A673 (cell line): ENCODE measurements at regions not wholly inside any gene's neighbourhood (a gene's known extent, or its start where the extent isn't known, plus 50 kb on each side); places are given as distances from the start of the nearest gene placed in this dataset.

Source experiments
- BruUV-seq: library from RNA; stranded (reverse); fragments of 400-500 nt; replicated peaks from 2 replicates; lab custom pipeline; 2021; lab: Mats Ljungman, UMichigan
- CTCF ChIA-PET: fragments of 300-600 bp; sonication (Branson Sonifier 250); formaldehyde crosslinking; loops from one replicate; lab custom pipeline; 2022; ENCODE audit warnings: antibody characterized with exemption; lab: Charles Lee
- POLR2A ChIA-PET: fragments of 300-600 bp; sonication (Branson Sonifier 250); formaldehyde crosslinking; loops from one replicate; lab custom pipeline; 2022; ENCODE audit warnings: antibody characterized with exemption; ENCODE audit not compliant: low non-redundant PET; lab: Charles Lee
- DNase-seq: peaks from one replicate; pipeline ENCODE4 v3.0.0-alpha.2; 2015; ENCODE audit warnings: low spot score
- H3K27ac ChIP-seq: fragments of 200-600 bp; sonication (generic); 2 replicates; pipeline ENCODE4 v1.5.1; 2016; ENCODE audit warnings: mixed run types, low read depth, mild to moderate bottlenecking, mixed read lengths, antibody characterized with exemption, low read length; ENCODE audit not compliant: poor library complexity, severe bottlenecking
- H3K27me3 ChIP-seq: fragments of 200-600 bp; sonication (generic); replicated peaks from 2 replicates; pipeline ENCODE4 v1.6.1; 2017; ENCODE audit warnings: mixed run types, low read depth, mild to moderate bottlenecking, mixed read lengths, antibody characterized with exemption, low read length; ENCODE audit not compliant: insufficient read depth, poor library complexity
- H3K36me3 ChIP-seq: fragments of 200-600 bp; sonication (generic); 2 replicates; pipeline ENCODE4 v1.6.1; 2016; ENCODE audit warnings: mixed run types, mild to moderate bottlenecking, mixed read lengths, antibody characterized with exemption, low read length; ENCODE audit not compliant: insufficient read depth, poor library complexity, severe bottlenecking
- H3K4me1 ChIP-seq: fragments of 200-600 bp; sonication (generic); 2 replicates; pipeline ENCODE4 v1.6.1; 2017; ENCODE audit warnings: mixed run types, mild to moderate bottlenecking, mixed read lengths, antibody characterized with exemption, low read length; ENCODE audit not compliant: insufficient read depth, poor library complexity, severe bottlenecking
- H3K4me3 ChIP-seq: fragments of 200-600 bp; sonication (generic); 2 replicates; pipeline ENCODE4 v1.5.1; 2016; ENCODE audit warnings: low read depth, mixed run types, mild to moderate bottlenecking, mixed read lengths, low read length; ENCODE audit not compliant: poor library complexity, severe bottlenecking
- H3K9me3 ChIP-seq: fragments of 200-600 bp; sonication (generic); 2 replicates; pipeline ENCODE4 v1.6.1; 2016; ENCODE audit warnings: mixed run types, low read depth, mild to moderate bottlenecking, mixed read lengths, antibody characterized with exemption, low read length; ENCODE audit not compliant: poor library complexity, severe bottlenecking
- EZH2 ChIP-seq: fragments of 200-600 bp; sonication (generic); IDR thresholded peaks from 2 replicates; pipeline ENCODE4 v1.6.1; 2017; ENCODE audit warnings: borderline replicate concordance, low read depth, mild to moderate bottlenecking, mixed read lengths, antibody characterized with exemption, low read length; ENCODE audit not compliant: poor library complexity, severe bottlenecking
- intact Hi-C: fragments of 100-400 bp; cut with micrococcal nuclease; formaldehyde crosslinking; loops from one replicate; pipeline ENCODE4 v1.10.0; 2022; ENCODE audit not compliant: unreplicated experiment
- TF ChIP-seq, protein P1 (sequence below): fragments of 300-800, 200-600 bp; sonication (generic); conservative IDR thresholded peaks from 2 replicates; pipeline ENCODE4 v1.5.1; 2017; ENCODE audit warnings: low read depth, mild to moderate bottlenecking, antibody characterized with exemption, low read length, moderate library complexity, mixed read lengths

DNA sequence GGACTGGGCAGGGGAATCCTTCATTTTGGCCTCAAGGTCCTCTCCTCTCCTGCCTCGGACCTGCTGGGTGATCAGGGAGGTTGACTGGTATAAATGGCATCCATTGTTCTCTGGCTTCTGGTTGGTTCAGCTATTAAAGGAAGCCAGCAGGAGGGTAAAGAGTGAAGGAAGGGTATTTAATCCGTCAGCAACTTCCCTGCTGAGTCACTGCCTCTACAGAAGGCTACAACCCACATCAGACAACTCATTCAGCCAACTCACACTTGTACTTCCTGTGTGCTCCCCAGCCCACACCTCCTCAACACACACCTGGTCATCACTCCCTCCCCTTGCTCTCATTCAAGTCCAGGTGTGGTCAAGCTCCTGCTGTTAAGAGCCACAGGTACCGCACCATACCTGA is 68.3 kb upstream of the MRPS9 start:
- peak; percentile 29 for DNase-seq
- no peak overlapping the region for H3K4me3 ChIP-seq

DNA sequence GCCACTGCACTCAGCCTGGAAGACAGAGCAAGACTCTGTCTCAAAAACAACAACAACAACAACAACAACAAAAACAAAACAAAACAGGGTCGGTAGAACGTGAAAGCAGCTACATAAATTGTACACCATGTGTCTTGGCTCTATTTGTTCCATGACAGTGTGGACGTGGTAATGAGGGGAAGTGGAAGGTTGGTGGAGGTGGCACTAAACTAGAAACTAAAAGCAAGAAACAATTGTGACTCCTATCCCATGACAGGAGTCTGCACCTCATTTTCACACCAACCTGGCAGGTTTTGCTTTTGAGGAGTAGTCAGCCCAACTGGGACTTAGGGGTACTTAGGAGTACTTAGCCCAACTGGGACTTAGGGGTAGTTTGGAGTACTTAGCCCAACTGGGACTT is 62.5 kb upstream of the MRPS9 start:
- no TSS peak for BruUV-seq
- POLR2A ChIA-PET, result no interaction called here
- Histone ChIP-seq H3K4me1 (no peaks in the 10 kb centered on the region), H3K4me3 (no peak overlapping the region), H3K9me3 (no peaks in the 10 kb centered on the region), H3K36me3 (no peaks in the 10 kb centered on the region), H3K27me3 (no peaks in the 10 kb centered on the region), H3K27ac (no peak overlapping the region)
- no peak for DNase-seq
- intact Hi-C loops, result no loop called here
- CTCF ChIA-PET, result no interaction called here
- TF ChIP-seq EZH2, result no peak
- TF ChIP-seq, protein P1, sequence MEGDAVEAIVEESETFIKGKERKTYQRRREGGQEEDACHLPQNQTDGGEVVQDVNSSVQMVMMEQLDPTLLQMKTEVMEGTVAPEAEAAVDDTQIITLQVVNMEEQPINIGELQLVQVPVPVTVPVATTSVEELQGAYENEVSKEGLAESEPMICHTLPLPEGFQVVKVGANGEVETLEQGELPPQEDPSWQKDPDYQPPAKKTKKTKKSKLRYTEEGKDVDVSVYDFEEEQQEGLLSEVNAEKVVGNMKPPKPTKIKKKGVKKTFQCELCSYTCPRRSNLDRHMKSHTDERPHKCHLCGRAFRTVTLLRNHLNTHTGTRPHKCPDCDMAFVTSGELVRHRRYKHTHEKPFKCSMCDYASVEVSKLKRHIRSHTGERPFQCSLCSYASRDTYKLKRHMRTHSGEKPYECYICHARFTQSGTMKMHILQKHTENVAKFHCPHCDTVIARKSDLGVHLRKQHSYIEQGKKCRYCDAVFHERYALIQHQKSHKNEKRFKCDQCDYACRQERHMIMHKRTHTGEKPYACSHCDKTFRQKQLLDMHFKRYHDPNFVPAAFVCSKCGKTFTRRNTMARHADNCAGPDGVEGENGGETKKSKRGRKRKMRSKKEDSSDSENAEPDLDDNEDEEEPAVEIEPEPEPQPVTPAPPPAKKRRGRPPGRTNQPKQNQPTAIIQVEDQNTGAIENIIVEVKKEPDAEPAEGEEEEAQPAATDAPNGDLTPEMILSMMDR, result no peak

More for the DNA sequence above, 68.3 kb upstream of the MRPS9 start:
- no peak for TF ChIP-seq EZH2
- TF ChIP-seq, protein P1, result no peak
- intact Hi-C loops, result no loop called here
- no peaks in the 10 kb centered on the region for H3K36me3 ChIP-seq
- no TSS peak for BruUV-seq
- ChIA-PET CTCF (no interaction called here), POLR2A (no interaction called here)
- H3K9me3 ChIP-seq, result no peaks in the 10 kb centered on the region
- H3K27ac ChIP-seq, result no peak overlapping the region
- no peaks in the 10 kb centered on the region for H3K4me1 ChIP-seq
- no peaks in the 10 kb centered on the region for H3K27me3 ChIP-seq

DNA sequence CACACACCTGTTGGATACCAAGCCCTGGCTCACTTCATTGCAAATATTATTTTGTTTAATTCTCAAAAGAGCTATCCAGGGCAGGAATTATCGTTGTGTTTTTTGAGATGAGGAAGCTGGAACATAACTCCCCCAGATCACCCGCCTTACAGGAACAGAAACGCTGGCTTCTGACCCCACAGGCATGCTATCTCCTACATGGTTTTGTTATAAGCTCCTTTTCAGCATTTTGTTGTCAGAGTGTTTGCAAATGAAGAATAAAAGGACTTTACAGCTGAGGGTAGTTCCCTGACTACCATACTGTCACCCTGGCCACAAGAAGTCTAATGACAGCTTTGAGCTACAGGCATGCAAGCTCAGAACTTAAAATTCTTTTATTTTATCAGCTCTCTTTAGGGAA is 62.0 kb upstream of the MRPS9 start:
- Histone ChIP-seq H3K4me3 (no peak overlapping the region), H3K4me1 (no peaks in the 10 kb centered on the region), H3K27me3 (no peaks in the 10 kb centered on the region), H3K36me3 (no peaks in the 10 kb centered on the region), H3K9me3 (no peaks in the 10 kb centered on the region), H3K27ac (no peak overlapping the region)
- BruUV-seq, result no TSS peak
- POLR2A ChIA-PET, result no interaction called here
- intact Hi-C loops, result no loop called here
- no peak for DNase-seq
- TF ChIP-seq EZH2, result no peak
- TF ChIP-seq, protein P1, result no peak
- CTCF ChIA-PET, result no interaction called here
